D721Med (cell line): ENCODE measurements at regions not wholly inside any gene's neighbourhood (a gene's known extent, or its start where the extent isn't known, plus 50 kb on each side); places are given as distances from the start of the nearest gene placed in this dataset.
"Not testable (repeated sequence)": the region's sequence is repeated elsewhere in the genome, so short reads cannot be mapped to it uniquely, and the experiment has no call there.

ENCODE experiments used
- DNase-seq: peaks from one replicate; pipeline ENCODE4 v3.0.0; 2011; ENCODE audit warnings: low spot score; ENCODE audit not compliant: insufficient read length
- FAIRE-seq: peaks from 2 replicates; lab custom pipeline; 2011; peaks lifted over from hg19 to GRCh38; lab: Jason Lieb, UNC
- CTCF ChIP-seq: IDR thresholded peaks from 2 replicates; pipeline ENCODE4 v1.5.1; 2012; ENCODE audit warnings: mild to moderate bottlenecking, control low read depth; ENCODE audit not compliant: insufficient read depth; ENCODE audit errors: missing control alignments

GRCh38 chr1:60949826-60950197, 132.5 kb upstream of the NFIA start:
- FAIRE-seq, result no peak
- TF ChIP-seq CTCF, result no peak
- no peak for DNase-seq

DNA sequence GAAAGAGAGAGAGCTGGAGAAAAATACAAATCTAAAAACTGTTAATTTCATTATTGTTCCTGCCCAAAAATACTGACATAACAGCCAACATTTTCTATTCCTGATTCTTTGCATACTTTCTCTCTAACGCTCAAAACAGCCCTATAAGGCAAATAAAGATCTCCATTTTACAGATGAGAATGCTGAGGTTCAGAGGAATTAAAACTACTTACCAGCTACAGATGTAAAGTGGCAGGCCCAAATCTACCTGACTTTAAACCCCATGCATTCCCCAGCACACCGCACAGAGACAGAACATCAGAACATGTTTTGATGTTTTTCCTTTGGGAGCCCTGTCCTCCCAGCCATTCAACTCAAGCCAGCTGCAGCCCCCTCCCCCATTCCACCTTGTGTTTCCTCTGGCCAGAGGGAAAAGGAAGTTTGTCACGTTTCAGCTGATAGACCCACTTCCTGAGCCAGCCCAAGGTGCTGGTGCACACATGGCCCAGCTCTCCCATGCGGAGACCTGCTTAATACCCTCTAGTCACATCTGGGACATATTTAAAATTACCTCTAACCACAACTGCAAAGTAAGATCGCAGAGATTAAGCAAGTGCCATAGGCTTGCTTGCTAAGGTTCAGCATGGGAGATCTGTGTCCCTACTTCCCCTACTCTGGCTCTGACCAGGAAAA, 133.1 kb upstream of the NFIA start:
- DNase-seq, result no peak

DNA sequence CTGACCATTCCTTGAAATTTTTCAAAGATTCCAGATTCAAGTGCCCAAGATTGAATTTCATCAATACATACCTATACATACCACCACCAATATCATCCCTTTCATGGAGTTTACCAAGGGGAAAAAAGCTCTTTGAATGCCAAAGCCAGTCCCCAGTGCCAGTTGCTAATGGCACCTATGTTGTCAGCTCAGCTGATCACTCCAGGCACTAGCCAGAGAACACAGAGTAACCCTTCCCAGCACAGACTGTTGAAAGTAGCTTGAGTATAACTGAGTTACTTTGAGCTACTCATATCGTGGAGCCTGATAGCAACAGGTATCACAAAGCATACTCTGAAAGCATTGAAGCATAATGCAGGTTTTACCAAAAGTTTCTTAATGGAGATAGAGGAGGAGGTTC, 133.9 kb upstream of the NFIA start:
- DNase-seq (no peak), FAIRE-seq (no peak)
- no peak for TF ChIP-seq CTCF

More for the DNA sequence above, 133.1 kb upstream of the NFIA start:
- no peak for TF ChIP-seq CTCF
- FAIRE-seq, result no peak

GRCh38 chr1:60947367-60947766, 135.0 kb upstream of the NFIA start:
- no peak for FAIRE-seq
- no peak for TF ChIP-seq CTCF
- no peak for DNase-seq

DNA sequence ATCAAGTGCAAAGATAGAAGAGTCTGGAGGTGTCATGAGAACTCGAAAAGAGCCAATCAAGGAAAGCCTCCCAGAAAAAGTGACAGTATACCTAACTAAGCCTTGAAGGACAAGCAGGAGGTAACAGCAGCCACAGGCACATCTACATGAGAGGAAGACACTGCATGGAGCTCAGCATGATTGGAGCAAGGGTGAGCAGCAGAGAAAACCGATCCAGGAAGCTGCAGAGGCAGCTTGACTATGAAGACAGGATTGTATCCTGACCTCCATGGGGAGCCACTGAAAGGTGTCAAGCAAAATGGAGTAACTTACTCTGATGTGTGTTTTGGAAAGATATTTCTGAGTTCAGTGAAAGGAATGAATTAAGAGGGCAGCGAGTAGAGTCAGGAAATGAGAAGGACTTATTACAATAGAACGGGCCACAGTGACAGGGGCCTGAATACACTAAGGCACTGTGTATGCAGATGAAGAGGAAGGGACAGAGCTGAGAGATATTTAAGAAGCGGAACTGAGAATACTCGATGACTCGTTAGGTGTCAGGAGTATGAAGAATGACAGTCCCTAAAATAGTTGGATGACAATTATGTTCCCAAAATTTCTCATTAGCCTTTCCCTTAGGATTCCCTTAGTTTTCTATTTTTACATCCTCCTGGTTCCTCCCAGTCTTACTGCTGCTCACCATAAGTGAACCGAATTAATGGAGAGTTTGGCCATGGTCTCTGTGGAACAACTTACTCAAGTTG, 139.3 kb upstream of the NFIA start:
- no peak for FAIRE-seq
- no peak for TF ChIP-seq CTCF
- no peak for DNase-seq

DNA sequence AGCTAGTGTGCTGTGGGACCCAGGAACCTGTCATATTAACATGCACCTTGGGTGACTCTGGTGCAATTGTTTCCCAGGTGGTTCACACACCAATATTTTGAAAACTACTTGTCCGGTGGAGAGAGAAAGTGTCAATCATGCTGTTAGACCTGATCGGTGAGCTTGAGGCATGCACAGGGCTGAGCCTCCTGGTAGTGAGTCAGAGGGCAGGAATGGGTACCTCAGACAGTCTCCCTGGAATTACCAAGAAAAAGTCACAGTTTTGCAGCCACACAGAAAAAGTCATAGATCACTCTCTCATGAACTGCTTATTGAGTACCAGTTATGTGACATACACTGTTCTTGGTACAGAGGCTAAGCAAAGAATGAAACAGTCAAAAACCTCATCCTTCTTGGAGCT, 140.1 kb upstream of the NFIA start:
- DNase-seq (no peak), FAIRE-seq (no peak)
- no peak for TF ChIP-seq CTCF

DNA sequence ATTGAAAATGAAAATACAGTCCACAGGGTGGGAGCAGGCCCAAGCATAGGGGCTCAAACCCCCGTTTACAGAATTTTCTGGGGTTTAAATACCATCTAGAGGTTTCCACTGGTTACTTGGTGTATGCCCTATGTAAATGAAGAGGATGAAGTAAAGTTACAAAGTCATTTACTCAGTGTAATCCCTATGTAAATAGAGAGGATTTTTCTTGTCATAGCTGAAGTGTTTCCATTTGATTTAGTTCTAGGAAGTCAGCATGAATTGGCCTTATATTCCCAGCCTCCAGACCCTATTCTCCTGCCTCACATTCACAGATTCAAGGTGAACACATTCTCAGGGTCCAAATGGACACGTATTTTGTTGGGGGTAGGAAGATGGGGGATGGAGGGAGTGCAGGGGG, 141.7 kb upstream of the NFIA start:
- DNase-seq, result not testable (repeated sequence)

More for the DNA sequence above, 141.7 kb upstream of the NFIA start:
- FAIRE-seq, result not testable (repeated sequence)
